Mammary epithelial cell (primary cell): ENCODE measurements at regions not wholly inside any gene's neighbourhood (a gene's known extent, or its start where the extent isn't known, plus 50 kb on each side); places are given as distances from the start of the nearest gene placed in this dataset.

Experiments used
- CTCF ChIP-seq, 2 donors: IDR thresholded peaks in 1 of 2; conservative IDR thresholded peaks in 1 of 2; 2 replicates each; pipeline ENCODE4 v1.5.1; 2011 to 2012; ENCODE audit warnings: inconsistent platforms in 2 of 2, low read length in 2 of 2, mild to moderate bottlenecking in 2 of 2, control low read depth in 1 of 2, low read depth in 1 of 2; ENCODE audit not compliant: insufficient read depth in 1 of 2; ENCODE audit errors: extremely low read depth in 1 of 2
- EZH2 ChIP-seq: IDR thresholded peaks from 2 replicates; pipeline ENCODE4 v1.6.1; 2012; ENCODE audit warnings: low read length, inconsistent platforms, borderline replicate concordance

GRCh38 chr1:106651028-106651762 is 405.3 kb upstream of the PRMT6 start:
- no peak for TF ChIP-seq CTCF (conservative IDR thresholded peaks at IDR 0.05 in 1 of 2, IDR thresholded peaks at IDR 0.05 in 1 of 2; ENCODE audit: extremely low read depth in 1 of 2, insufficient read depth in 1 of 2, low read depth in 1 of 2, low read length in 2 of 2)
- TF ChIP-seq EZH2 = no peak
